Neuronal stem cell (in vitro differentiated cells): ENCODE measurements at regions not wholly inside any gene's neighbourhood (a gene's known extent, or its start where the extent isn't known, plus 50 kb on each side); places are given as distances from the start of the nearest gene placed in this dataset.

Experiments
- DNase-seq: peaks from one replicate; pipeline ENCODE4 v3.0.0-alpha.2; 2013; ENCODE audit warnings: low spot score
- H2AFZ ChIP-seq: one replicate; pipeline ENCODE4 v1.6.1; 2013; ENCODE audit warnings: mild to moderate bottlenecking, low read length, inconsistent platforms
- H2AK5ac ChIP-seq: 2 replicates; pipeline ENCODE4 v1.6.1; 2013; ENCODE audit warnings: low read depth, mild to moderate bottlenecking, inconsistent platforms, low read length, moderate library complexity, mixed read lengths
- H2BK120ac ChIP-seq: 2 replicates; pipeline ENCODE4 v1.6.1; 2013; ENCODE audit warnings: low read depth, mild to moderate bottlenecking, inconsistent platforms, low read length, moderate library complexity, mixed read lengths
- H2BK12ac ChIP-seq: one replicate; pipeline ENCODE4 v1.6.1; 2013; ENCODE audit warnings: low read length, inconsistent platforms
- H2BK15ac ChIP-seq: 2 replicates; pipeline ENCODE4 v1.6.1; 2013; ENCODE audit warnings: mild to moderate bottlenecking, low read length, inconsistent platforms, mixed read lengths
- H2BK5ac ChIP-seq: one replicate; pipeline ENCODE4 v1.6.1; 2013; ENCODE audit warnings: inconsistent platforms, mild to moderate bottlenecking, low read length, moderate library complexity
- H3K14ac ChIP-seq: one replicate; pipeline ENCODE4 v1.6.1; 2013; ENCODE audit warnings: low read length, inconsistent platforms
- H3K18ac ChIP-seq: 2 replicates; pipeline ENCODE4 v1.6.1; 2013; ENCODE audit warnings: low read length, inconsistent platforms
- H3K23ac ChIP-seq: 2 replicates; pipeline ENCODE4 v1.6.1; 2013; ENCODE audit warnings: low read depth, mild to moderate bottlenecking, mixed read lengths, low read length, inconsistent platforms; ENCODE audit not compliant: poor library complexity
- H3K27ac ChIP-seq: replicated peaks from 3 replicates; pipeline ENCODE4 v1.5.1; 2013; ENCODE audit warnings: low read length, inconsistent platforms
- H3K27me3 ChIP-seq, 3 experiments: 2 replicates each; pipeline ENCODE4 v1.6.1; 2013; ENCODE audit warnings: low read length in 3 of 3, mild to moderate bottlenecking in 2 of 3, inconsistent platforms in 1 of 3, low read depth in 1 of 3, mixed read lengths in 1 of 3, moderate library complexity in 1 of 3; ENCODE audit not compliant: control insufficient read depth in 3 of 3, insufficient read depth in 3 of 3
- H3K36me3 ChIP-seq, 2 donors: replicated peaks in 1 of 2; 2 replicates each; pipeline ENCODE4 v1.6.1; 2013; ENCODE audit warnings: low read length in 2 of 2; ENCODE audit not compliant: control insufficient read depth in 2 of 2, insufficient read depth in 2 of 2
- H3K4ac ChIP-seq: 2 replicates; pipeline ENCODE4 v1.6.1; 2013; ENCODE audit warnings: inconsistent platforms, mild to moderate bottlenecking, low read length, moderate library complexity
- H3K4me1 ChIP-seq, 2 donors: 1 replicate in 1 of 2; 2 replicates in 1 of 2; pipeline ENCODE4 v1.6.1; 2013; ENCODE audit warnings: low read length in 2 of 2, low read depth in 1 of 2; ENCODE audit not compliant: control insufficient read depth in 2 of 2, insufficient read depth in 1 of 2
- H3K4me2 ChIP-seq: one replicate; pipeline ENCODE4 v1.6.1; 2013; ENCODE audit warnings: mild to moderate bottlenecking, low read length, inconsistent platforms; ENCODE audit not compliant: insufficient read depth, poor library complexity, severe bottlenecking
- H3K4me3 ChIP-seq, 2 donors: 2 replicates each; pipeline ENCODE4 v1.5.1; 2013; ENCODE audit warnings: low read length in 2 of 2, mild to moderate bottlenecking in 2 of 2, inconsistent platforms in 1 of 2, moderate library complexity in 1 of 2
- H3K79me1 ChIP-seq: one replicate; pipeline ENCODE4 v1.6.1; 2013; ENCODE audit warnings: low read depth, mild to moderate bottlenecking, inconsistent platforms, low read length, moderate library complexity
- H3K9ac ChIP-seq: one replicate; pipeline ENCODE4 v1.6.1; 2013; ENCODE audit warnings: mild to moderate bottlenecking, low read depth, low read length, inconsistent platforms; ENCODE audit not compliant: poor library complexity
- H3K9me3 ChIP-seq, 2 donors: replicated peaks in 1 of 2; 2 replicates each; pipeline versions ENCODE3 to v1.6.1; 2013; ENCODE audit warnings: low read length in 2 of 2, mild to moderate bottlenecking in 2 of 2, inconsistent platforms in 1 of 2, low read depth in 1 of 2, mixed read lengths in 1 of 2, moderate library complexity in 1 of 2; ENCODE audit not compliant: control insufficient read depth in 2 of 2, insufficient read depth in 1 of 2
- H4K8ac ChIP-seq: one replicate; pipeline ENCODE4 v1.6.1; 2013; ENCODE audit warnings: low read depth, mild to moderate bottlenecking, inconsistent platforms, low read length, moderate library complexity
- H4K91ac ChIP-seq: one replicate; pipeline ENCODE4 v1.6.1; 2013; ENCODE audit warnings: low read length, low read depth, mild to moderate bottlenecking, inconsistent platforms; ENCODE audit not compliant: poor library complexity
- WGBS, 2 donors: extraction: QIAGEN DNeasy Blood & Tissue Kit; methylation state at CpG; one replicate each; pipeline ENCODE4 v1.1.7; 2013; ENCODE audit warnings: missing lambda C conversion rate in 2 of 2, mixed read lengths in 1 of 2; ENCODE audit not compliant: insufficient read length in 2 of 2, insufficient replicate concordance in 1 of 2; ENCODE audit errors: extremely low coverage in 2 of 2; 5-methylcytosine and 5-hydroxymethylcytosine counted together

- Histone ChIP-seq H3K23ac (no peak overlapping the region), H3K9me3 (no peaks in the 10 kb centered on the region), H2BK12ac (no peak overlapping the region), H3K36me3 (no peaks in the 10 kb centered on the region), H3K4me3 (no peak overlapping the region), H4K8ac (no peak overlapping the region), H3K27me3 (no peaks in the 10 kb centered on the region), H2AK5ac (no peak overlapping the region), H3K14ac (no peak overlapping the region), H3K18ac (no peak overlapping the region), H2BK120ac (no peak overlapping the region), H2BK15ac (no peak overlapping the region), H2BK5ac (no peak overlapping the region), H2AFZ (no peak overlapping the region), H3K4me2 (no peak overlapping the region), H3K9ac (no peak overlapping the region), H4K91ac (no peak overlapping the region), H3K4ac (no peak overlapping the region), H3K27ac (no peak overlapping the region), H3K4me1 (no peaks in the 10 kb centered on the region), H3K79me1 (no peaks in the 10 kb centered on the region)
- WGBS, 2 donors: no CpG with 5 or more reads among the region's 2 CpGs
- no peak for DNase-seq
These were observed 522.3 kb downstream of the MAT2B start for GRCh38 chr5:164027738-164028137.

GRCh38 chr5:164038128-164038783 is 532.8 kb downstream of the MAT2B start:
- no peak for DNase-seq
- Histone ChIP-seq H3K9me3 (peaks cover 0 to 4% of the 10 kb centered on the region in 2 donors), H3K4me1 (no peaks in the 10 kb centered on the region), H2BK120ac (no peak overlapping the region), H2AK5ac (no peak overlapping the region), H3K36me3 (no peaks in the 10 kb centered on the region), H4K91ac (no peak overlapping the region), H3K18ac (no peak overlapping the region), H3K27me3 (no peaks in the 10 kb centered on the region), H3K79me1 (no peaks in the 10 kb centered on the region), H2AFZ (no peak overlapping the region), H3K4me2 (no peak overlapping the region), H3K27ac (no peak overlapping the region), H3K23ac (no peak overlapping the region), H2BK15ac (no peak overlapping the region), H3K14ac (no peak overlapping the region), H3K4me3 (no peak overlapping the region), H4K8ac (no peak overlapping the region), H2BK5ac (no peak overlapping the region), H3K4ac (no peak overlapping the region), H3K9ac (no peak overlapping the region), H2BK12ac (no peak overlapping the region)
- WGBS, 2 donors: no CpG with 5 or more reads among the region's 3 CpGs

GRCh38 chr5:164041105-164041504 is 535.7 kb downstream of the MAT2B start:
- Histone ChIP-seq H3K27ac (no peak overlapping the region), H3K27me3 (no peaks in the 10 kb centered on the region), H3K79me1 (no peaks in the 10 kb centered on the region), H3K4me3 (no peak overlapping the region), H3K36me3 (no peaks in the 10 kb centered on the region), H3K9me3 (peaks cover 0 to 2% of the 10 kb centered on the region in 2 donors), H3K18ac (no peak overlapping the region), H3K4me1 (no peaks in the 10 kb centered on the region), H3K23ac (no peak overlapping the region), H3K4ac (no peak overlapping the region), H2BK15ac (no peak overlapping the region), H2AK5ac (no peak overlapping the region), H4K91ac (no peak overlapping the region), H2BK12ac (no peak overlapping the region), H2BK5ac (no peak overlapping the region), H3K9ac (no peak overlapping the region), H4K8ac (no peak overlapping the region), H3K14ac (no peak overlapping the region), H2AFZ (no peak overlapping the region), H2BK120ac (no peak overlapping the region), H3K4me2 (no peak overlapping the region)
- no CpG with 5 or more reads among the region's 1 CpG for WGBS, 2 donors
- DNase-seq: no peak

- Histone ChIP-seq H3K27ac (no peak overlapping the region), H3K79me1 (no peaks in the 10 kb centered on the region), H2BK5ac (no peak overlapping the region), H4K91ac (no peak overlapping the region), H3K27me3 (no peaks in the 10 kb centered on the region), H3K23ac (no peak overlapping the region), H4K8ac (no peak overlapping the region), H2AK5ac (no peak overlapping the region), H3K4me1 (peaks cover 0 to 2% of the 10 kb centered on the region in 2 donors), H3K18ac (no peak overlapping the region), H3K9ac (no peak overlapping the region), H2BK12ac (no peak overlapping the region), H3K4ac (no peak overlapping the region), H3K36me3 (no peaks in the 10 kb centered on the region), H2AFZ (no peak overlapping the region), H2BK15ac (no peak overlapping the region), H3K4me3 (no peak overlapping the region), H3K9me3 (no peaks in the 10 kb centered on the region), H3K14ac (no peak overlapping the region), H3K4me2 (no peak overlapping the region), H2BK120ac (no peak overlapping the region)
- DNase-seq: no peak
- no CpG with 5 or more reads among the region's 2 CpGs for whole genome bisulfite sequencing, 2 donors
These were observed 543.0 kb downstream of the MAT2B start for GRCh38 chr5:164048359-164048926.
